Anterior cingulate cortex (tissue), 58 donors: ENCODE measurements at regions not wholly inside any gene's neighbourhood (a gene's known extent, or its start where the extent isn't known, plus 50 kb on each side); places are given as distances from the start of the nearest gene placed in this dataset.

Experiments
- DNase-seq, 58 donors: peaks; one replicate each; lab custom pipeline; 2025; lab: John Stamatoyannopoulos, UW

DNA sequence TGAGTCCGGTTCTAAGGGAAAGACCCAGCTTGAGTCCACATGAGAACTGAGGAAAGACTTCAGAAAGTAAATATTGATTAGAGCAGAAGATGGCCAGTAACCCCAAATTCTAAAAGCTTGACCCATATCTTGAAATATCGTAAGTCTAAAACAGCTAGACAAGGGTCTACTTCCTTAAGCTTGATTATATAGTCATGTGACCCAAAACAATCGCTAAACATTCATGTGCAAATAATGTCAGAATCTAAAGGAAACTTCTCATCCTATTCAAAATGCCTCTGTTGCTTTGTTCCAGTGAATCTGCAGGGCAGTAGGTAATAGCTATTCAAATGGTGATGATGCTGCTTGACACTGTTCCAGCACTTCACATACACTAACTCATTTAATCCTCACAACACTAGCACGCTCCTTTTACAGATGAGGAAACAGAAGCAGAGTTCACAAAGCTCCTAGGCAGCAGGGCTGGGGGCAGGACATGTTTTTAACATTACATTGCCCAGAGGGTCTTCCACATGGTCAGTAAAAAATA lies 52.6 kb downstream of the TCF20 start:
- DNase-seq = no peak

DNA sequence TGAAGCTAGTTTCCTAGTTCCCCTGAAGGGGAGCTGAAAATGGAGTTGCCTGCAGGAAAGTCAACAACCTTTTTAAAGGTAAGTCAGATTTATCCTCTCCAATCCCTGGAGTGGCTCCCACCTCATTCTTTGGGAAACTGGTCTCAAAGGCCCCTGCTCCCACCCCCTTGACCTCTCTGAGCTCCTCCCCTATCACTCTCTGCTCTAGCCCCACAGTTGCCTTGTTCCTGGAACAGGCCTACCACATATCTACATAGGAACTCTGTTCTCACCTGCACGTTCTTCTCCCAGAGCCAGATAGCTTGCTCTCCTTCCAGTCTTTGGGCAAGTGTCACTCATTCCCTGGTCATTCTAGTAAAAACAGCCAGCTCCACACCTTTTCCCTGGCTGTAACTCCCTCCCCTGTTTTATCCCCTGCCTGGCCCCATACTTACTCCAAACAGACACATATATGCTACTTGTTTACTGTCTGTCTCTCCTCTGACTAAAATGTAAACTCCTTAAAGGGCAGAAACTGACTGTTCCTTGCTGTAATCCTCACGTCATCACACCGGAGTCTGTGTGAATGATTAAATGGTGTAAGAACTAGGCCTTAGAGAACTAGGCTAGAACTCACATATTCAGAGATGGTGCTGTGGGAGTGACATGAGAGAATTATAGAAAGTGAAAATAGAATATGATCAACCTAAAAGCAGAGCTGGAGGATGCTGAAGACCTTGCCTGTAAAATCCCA lies 53.3 kb downstream of the TCF20 start:
- DNase-seq = no peak

DNA sequence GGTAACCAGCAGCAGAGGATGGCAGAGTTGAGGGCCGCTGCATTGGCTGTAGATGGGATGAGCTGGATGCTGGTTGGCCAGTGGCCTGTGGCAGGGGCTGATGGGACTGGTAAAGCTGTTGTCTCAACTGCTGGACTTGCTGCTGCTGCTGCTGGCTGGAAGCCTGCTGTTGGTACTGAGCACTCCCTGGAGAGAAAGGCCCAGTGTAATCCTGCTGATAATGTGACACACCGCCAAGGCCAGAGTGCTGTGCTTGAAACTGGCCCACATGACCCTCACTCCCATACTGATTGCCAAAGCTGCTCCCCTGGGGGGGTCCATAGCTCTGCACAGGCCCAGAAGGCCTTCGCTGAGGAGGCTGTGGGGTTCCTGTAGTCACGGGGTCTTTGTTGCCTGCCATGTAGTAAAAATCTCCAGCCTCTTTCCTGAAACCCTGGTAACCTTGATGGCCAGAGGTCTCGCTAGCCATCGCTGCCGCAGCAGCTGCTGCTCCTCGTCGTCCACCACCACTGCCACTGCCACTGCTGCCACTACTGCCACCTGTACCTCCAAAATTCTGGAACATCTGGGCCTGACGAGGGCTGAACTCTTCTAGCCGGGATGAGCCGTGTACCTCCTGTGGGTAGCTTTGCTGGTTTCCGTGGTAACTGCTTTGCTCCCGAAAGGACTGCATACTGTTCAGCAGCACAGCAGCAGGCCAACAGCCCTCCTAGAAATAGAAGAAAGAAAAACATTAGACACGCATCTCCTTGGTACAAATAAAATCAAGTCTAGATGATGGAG lies 55.6 kb downstream of the TCF20 start:
- peak; percentile 20 to 94 (median 76) for DNase-seq

DNA sequence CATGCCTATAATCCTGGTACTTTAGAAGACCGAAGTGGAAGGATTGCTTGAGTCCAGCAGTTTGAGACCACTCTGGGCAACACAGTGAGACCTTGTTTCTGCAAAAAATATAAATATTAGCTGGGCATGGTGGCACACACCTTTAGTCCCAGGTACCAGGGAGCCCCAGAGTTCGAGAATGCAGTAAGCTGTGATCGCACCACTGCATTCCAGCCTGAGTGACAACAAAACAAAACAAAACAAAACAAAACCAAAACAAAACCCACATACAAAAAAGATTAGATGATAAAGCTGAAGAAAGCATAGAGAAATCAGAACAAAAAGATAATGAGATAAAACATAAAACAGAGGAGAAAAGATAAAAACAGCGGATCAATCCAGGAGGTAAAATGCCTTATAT lies 62.1 kb downstream of the TCF20 start:
- DNase-seq = no peak

GRCh38 chr22:42207918-42208317 lies 62.5 kb downstream of the TCF20 start:
- no peak for DNase-seq

GRCh38 chr22:42203609-42204008 lies 66.8 kb downstream of the TCF20 start:
- no peak for DNase-seq

- no peak for DNase-seq
Measured at GRCh38 chr22:42202669-42203068, 67.8 kb downstream of the TCF20 start.

GRCh38 chr22:42202048-42202447 lies 68.4 kb downstream of the TCF20 start:
- no peak for DNase-seq

DNA sequence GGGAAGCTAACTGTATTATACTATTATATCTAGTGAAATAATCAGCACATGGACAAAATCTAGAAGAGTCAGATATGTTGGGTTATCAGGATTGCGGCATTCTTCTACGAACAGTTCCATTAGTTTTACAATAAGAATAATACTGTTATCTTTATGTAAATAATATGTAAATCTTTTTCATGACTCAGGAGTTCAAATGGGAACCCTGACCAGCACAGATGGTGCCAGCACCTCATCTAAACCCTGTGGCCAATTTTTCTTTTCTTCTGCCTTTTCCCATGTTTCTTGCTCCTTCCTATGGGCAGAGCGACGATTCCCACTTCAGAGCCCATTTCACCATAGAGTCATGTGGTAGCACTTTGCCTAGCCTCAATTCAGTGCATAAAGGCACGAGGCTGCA lies 68.4 kb upstream of the CYP2D6 start:
- no peak for DNase-seq

GRCh38 chr22:42198226-42198625 lies 67.6 kb upstream of the CYP2D6 start:
- DNase-seq = no peak

DNA sequence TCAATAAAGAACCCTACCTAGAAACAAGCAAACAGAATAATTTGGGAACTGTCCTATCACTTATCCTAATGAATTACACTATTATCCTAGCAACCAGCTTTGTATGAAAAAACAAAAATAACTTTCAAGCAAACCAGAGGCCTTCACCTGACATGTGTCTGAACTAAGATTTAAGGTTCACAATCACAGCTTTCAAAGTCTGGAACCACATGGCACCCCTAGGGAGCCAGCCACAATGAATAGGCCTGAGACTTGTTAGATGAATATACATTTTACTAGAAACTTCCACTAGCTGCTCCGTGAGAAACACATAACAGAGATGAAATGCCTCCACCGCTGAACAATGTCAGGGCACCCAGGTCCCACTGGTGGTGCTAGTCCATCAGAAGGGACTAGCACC lies 65.8 kb upstream of the CYP2D6 start:
- DNase-seq = no peak

DNA sequence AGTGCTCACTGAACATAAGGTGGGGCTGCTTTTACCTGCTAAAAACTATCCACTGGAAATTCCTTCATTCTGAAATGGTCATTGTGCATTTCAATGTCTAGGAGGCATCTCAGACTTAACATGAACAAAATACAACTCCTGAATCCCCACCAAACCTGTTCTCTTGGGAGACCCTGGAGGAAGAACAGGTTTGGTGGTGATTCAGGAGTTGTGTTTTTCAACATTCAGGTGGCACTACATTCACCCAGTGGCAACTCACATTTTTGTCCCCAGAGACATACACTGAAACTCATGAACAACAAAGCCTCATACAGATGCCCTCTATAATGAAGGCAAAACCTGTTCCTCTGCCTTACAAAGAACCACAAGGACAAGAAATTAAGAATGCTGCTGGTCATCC lies 64.3 kb upstream of the CYP2D6 start:
- DNase-seq = no peak

- DNase-seq = no peak
Measured at GRCh38 chr22:42194104-42194851, 63.7 kb upstream of the CYP2D6 start.

- DNase-seq = no peak
Measured at GRCh38 chr22:42192547-42192946, 61.9 kb upstream of the CYP2D6 start.

DNA sequence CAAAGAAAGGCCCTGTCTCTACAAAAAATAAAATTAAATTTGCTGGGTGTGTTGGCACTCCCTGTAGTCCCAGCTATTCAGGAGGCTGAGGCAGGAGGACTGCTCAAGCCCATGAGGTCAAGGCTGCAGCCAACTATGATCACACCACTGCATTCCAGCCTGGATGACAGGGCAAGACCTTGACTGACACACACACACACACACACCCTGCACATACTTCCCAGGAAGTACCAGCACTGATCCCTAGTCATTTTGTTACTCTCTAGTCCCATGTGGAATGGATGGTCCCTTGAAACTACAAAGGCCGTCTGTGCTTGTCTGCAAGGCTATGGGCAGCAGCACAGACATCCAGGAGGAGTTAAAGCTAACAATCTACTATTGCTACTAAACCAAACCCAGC lies 59.7 kb upstream of the CYP2D6 start:
- no peak for DNase-seq

DNA sequence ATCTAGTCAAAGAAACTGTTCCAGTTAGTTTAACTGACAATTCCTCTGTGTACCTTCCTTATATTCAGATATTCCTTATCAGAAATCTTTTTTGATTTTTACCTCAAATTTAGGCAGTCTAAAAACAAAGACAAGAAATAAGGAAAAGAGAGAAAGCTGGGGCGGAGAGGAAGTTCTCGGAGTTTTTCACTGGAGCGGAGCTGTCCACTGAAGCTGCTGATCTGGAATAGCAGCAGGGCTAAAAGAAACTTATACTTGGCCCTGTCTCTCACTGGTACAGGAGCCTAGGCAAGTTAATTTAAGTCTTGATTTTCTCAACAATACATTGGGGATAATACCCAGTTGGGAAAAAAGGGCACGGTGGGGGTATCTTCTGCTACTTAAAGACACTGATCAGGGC lies 59.2 kb upstream of the CYP2D6 start:
- DNase-seq = no peak

- no peak for DNase-seq
Measured at GRCh38 chr22:42188808-42189447, 58.3 kb upstream of the CYP2D6 start.

GRCh38 chr22:42187646-42188045 lies 57.0 kb upstream of the CYP2D6 start:
- no peak for DNase-seq

GRCh38 chr22:42185915-42186439 lies 55.4 kb upstream of the CYP2D6 start:
- no peak for DNase-seq

DNA sequence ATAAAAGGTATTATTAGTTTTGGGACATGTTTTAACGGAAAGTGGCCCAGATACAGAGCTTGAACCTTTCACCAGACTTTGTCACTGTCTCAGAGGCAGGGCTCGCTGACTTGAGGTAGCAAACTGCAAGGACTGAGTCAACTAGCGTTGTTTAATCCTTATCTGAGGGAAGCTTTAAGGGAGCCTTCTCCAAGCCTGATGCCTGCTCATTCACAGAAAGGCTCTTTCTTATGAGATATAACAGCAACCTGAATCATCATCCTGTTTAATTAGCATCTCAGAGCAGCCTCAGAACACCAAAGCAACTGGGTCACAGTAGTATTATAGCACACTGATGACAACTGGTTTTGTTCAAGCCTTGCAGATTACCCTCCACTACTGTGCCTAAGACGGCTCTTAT lies 54.2 kb upstream of the CYP2D6 start:
- no peak for DNase-seq
